ENCODE measurements at regions not wholly inside any gene's neighbourhood (a gene's known extent, or its start where the extent isn't known, plus 50 kb on each side); places are given as distances from the start of the nearest gene placed in this dataset.

DNA sequence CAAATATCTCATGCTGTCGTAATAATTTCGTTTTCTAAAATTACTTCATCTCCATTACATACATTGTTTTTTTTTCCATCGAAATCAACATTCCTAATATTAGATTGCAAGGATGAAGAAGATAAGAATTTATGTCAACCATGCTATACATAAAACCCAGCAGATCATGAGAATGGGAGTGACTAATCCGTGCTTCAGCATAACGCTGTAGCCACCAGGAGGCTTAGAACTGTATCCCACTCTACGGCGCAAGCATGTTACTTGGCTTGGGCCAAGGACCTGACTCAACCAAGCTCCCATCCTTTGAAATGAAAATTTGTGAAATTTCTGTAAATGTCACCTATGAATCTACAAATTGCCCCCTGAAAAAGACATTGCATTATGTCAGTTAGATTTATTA is 392.5 kb downstream of the FIGN start:
- TF ChIP-seq, protein P1, sequence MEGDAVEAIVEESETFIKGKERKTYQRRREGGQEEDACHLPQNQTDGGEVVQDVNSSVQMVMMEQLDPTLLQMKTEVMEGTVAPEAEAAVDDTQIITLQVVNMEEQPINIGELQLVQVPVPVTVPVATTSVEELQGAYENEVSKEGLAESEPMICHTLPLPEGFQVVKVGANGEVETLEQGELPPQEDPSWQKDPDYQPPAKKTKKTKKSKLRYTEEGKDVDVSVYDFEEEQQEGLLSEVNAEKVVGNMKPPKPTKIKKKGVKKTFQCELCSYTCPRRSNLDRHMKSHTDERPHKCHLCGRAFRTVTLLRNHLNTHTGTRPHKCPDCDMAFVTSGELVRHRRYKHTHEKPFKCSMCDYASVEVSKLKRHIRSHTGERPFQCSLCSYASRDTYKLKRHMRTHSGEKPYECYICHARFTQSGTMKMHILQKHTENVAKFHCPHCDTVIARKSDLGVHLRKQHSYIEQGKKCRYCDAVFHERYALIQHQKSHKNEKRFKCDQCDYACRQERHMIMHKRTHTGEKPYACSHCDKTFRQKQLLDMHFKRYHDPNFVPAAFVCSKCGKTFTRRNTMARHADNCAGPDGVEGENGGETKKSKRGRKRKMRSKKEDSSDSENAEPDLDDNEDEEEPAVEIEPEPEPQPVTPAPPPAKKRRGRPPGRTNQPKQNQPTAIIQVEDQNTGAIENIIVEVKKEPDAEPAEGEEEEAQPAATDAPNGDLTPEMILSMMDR (conservative IDR thresholded peaks at IDR 0.05; ENCODE audit: low read depth, low read length), result no peak
- TF ChIP-seq EZH2 (IDR thresholded peaks at IDR 0.05; ENCODE audit: low read length, unreplicated experiment), result no peak

Measured in PC-3 (cell line).